WI38 (cell line): ENCODE measurements at regions not wholly inside any gene's neighbourhood (a gene's known extent, or its start where the extent isn't known, plus 50 kb on each side); places are given as distances from the start of the nearest gene placed in this dataset.

Experiments used
- H3K4me3 ChIP-seq: 2 replicates; pipeline ENCODE4 v1.5.1; 2011; ENCODE audit warnings: low read depth, mild to moderate bottlenecking, control low read depth, low read length
- CTCF ChIP-seq: IDR thresholded peaks from 2 replicates; pipeline ENCODE4 v1.5.1; 2012; ENCODE audit warnings: low read depth, mild to moderate bottlenecking, control low read depth, low read length

DNA sequence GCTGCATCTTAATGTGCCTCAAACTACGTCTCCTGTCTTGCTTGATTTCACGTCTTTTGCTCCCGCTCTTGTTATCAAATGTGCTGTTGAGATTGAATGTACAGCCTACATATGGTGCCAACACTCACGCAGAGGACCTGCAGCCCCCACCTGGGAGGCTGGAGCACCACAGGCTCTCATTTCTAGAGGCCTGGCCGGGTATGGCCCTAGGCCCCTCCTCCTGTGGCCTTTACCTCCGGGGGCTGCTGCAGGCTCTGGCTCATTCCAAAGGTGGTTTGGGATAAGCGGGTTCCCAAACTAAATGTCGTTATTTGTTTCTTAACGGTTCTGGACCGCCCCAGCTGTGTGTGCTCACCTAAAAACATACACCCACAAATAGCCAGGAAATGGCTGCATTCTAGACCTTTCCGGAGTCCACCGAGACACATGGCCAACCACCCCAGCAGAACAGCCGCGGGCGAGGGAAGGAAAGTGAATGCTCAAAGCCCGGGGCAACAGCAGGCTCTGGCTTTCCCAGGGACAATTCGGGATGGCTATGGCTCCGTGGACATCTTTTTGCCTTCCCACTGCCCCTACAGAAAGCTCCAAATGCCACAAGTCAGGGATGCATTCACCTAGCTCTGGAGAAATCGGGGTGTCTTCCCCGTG lies 105.9 kb downstream of the ENGASE start:
- H3K4me3 ChIP-seq = no peak overlapping the region
- no peak for TF ChIP-seq CTCF

DNA sequence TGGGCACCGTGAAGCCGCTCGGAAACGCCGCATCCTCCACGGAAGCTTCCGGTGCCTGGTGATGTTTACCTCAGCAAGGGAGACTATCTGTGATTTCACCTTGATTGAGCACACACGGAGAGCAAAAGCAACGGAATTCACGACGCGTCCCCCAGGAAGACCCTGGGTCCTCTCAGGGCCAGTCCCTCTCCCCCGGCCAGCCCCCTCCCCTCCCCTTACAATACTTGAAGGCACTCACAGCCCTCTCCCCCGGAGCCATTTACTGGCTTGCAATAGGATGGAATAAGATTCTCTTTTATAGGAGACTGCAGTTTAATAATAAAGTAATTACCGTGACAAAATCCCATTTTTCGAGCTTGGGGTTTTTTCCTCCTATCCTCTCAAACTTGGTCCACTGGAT lies 104.7 kb downstream of the ENGASE start:
- no peak for TF ChIP-seq CTCF
- no peak overlapping the region for H3K4me3 ChIP-seq

DNA sequence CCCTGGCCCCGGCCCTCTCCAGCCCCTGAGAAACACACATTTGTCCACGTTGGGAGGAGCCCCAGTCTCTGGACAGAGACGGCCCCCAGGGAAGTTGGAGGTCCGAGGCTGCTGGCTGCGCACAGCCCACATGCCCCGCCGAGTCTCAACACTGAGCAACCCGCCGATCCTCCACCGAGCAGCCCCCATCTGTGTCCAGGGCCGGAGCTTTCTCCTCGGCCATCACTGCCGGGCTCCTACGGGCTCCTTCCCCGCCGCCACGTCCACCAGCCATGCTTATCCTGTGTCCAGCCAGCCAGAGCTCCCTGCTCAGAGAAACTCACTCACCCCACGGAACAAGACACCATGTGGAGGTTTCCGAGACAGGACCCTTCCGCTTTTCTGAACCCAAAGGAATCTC lies 103.3 kb downstream of the ENGASE start:
- no peak for TF ChIP-seq CTCF
- H3K4me3 ChIP-seq = no peak overlapping the region

GRCh38 chr17:79176792-79177601 lies 102.4 kb downstream of the ENGASE start:
- TF ChIP-seq CTCF = no peak
- no peak overlapping the region for H3K4me3 ChIP-seq

DNA sequence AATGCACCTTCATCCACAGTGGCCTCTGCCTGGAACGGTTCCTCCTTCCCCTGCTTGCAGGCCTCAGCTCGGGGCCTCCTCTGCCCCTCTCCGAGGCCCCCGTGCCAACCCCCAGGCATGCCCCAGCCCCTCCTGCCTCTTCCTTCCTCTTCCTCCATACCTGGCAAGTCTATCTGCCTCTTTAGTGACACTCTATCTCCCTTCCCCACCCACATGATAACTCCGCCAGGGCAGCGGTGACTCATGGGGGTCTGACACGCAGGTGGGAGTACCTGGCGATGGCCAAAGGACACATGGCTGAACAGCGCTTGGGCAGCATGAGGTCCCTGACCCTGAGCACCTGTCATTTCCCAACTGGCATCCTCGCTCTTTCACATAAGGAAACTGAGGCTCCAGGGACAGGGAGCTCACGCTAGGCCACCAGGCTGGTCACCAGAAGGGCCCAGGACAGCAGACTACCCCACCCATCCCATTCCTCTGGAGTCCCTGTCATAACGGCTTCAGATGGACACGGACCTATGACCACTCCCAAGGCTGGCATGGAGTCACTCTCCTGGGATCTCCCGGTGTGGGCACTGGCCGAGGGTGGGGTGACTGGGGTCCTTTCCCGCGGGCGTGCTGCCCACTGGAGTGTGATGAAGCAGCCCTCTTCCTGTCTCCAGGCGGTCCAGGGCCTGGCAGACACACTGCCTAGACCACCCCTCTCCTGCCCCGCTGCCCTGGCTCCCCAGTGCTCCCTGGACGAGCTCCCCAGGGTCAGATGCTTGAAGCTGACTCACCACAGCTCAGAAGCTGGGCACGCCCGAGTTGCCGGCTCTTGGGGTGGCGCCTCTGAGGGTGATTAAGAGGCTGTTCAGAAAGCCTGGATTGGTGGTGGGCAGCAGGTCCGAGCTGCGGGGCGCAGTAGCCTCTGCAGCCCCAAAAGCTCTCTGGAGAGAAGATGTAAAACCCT lies 100.6 kb downstream of the ENGASE start:
- TF ChIP-seq CTCF = no peak
- no peak overlapping the region for H3K4me3 ChIP-seq

DNA sequence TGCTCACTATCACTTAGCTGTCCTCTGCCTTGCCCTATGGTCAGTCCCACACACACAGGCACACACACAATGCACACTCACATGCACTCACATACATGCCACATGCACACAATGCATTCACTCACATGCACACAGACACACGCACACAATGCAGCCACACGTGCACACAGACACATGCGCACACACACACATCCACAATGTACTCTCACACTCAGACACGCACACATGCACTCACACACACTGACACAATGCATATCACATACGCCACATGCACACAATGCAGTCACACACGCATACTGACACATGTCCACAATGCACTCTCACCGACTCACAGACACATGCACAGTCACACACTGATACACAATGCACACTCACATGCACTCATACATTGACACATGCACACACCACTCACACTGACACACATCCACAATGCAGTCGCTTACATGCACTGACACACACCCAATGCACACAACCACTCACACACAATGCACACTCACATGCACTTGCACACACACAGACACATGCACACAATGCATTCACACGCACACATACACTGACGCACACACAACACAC lies 99.7 kb downstream of the ENGASE start:
- no peak for TF ChIP-seq CTCF
- H3K4me3 ChIP-seq = no peak overlapping the region
